HEK293 (cell line): ENCODE measurements at regions not wholly inside any gene's neighbourhood (a gene's known extent, or its start where the extent isn't known, plus 50 kb on each side); places are given as distances from the start of the nearest gene placed in this dataset.

Experiments
- CTCF ChIA-PET: fragments of 350-600 bp; formaldehyde crosslinking; extraction: SDS; loops from one replicate; lab custom pipeline; 2021; ENCODE audit warnings: antibody characterized with exemption; lab: Yijun Ruan, JAX
- POLR2A ChIA-PET: fragments of 300-600 bp; formaldehyde crosslinking; extraction: SDS; loops from one replicate; lab custom pipeline; 2020; ENCODE audit warnings: antibody characterized with exemption, inconsistent platforms; lab: Yijun Ruan, JAX
- H3K27ac ChIP-seq: fragments of 200-500 bp; sonication (Bioruptor generic); 2 replicates; pipeline ENCODE4 v1.5.1; 2014; ENCODE audit warnings: low read depth, low read length, control low read depth, inconsistent platforms; ENCODE audit errors: extremely low read depth
- H3K36me3 ChIP-seq, 2 experiments: fragments of 200-500 bp in 1 of 2; sonication (Bioruptor generic) in 1 of 2; 1 replicate in 1 of 2; 2 replicates in 1 of 2; pipeline ENCODE4 v1.5.1; 2014 to 2017; ENCODE audit warnings: inconsistent platforms in 2 of 2, low read length in 2 of 2; ENCODE audit not compliant: control insufficient read depth in 2 of 2, insufficient read depth in 1 of 2
- H3K4me1 ChIP-seq: fragments of 200-500 bp; sonication (Bioruptor generic); 2 replicates; pipeline ENCODE4 v1.5.1; 2014; ENCODE audit warnings: mild to moderate bottlenecking, low read length, inconsistent platforms; ENCODE audit not compliant: control insufficient read depth, insufficient read depth
- H3K4me3 ChIP-seq: 2 replicates; pipeline ENCODE4 v1.5.1; 2011; ENCODE audit warnings: low read depth, mild to moderate bottlenecking, control low read depth, low read length, moderate library complexity
- H3K9me3 ChIP-seq: fragments of 200-500 bp; sonication (Bioruptor generic); 2 replicates; pipeline ENCODE4 v1.5.1; 2014; ENCODE audit warnings: low read depth, low read length, inconsistent platforms; ENCODE audit not compliant: control insufficient read depth, insufficient read depth
- CTCF ChIP-seq: fragments of 450-650 bp; formaldehyde crosslinking; IDR thresholded peaks from 2 replicates; pipeline ENCODE4 v1.5.1; 2016; ENCODE audit warnings: missing biosample characterization, missing genetic modification characterization
- KLF16 ChIP-seq: fragments of 450-650 bp; formaldehyde crosslinking; IDR thresholded peaks from 2 replicates; pipeline ENCODE4 v1.5.1; 2017; ENCODE audit warnings: missing biosample characterization, missing genetic modification characterization
- KLF17 ChIP-seq: fragments of 450-650 bp; formaldehyde crosslinking; IDR thresholded peaks from 2 replicates; pipeline ENCODE4 v1.5.1; 2016; ENCODE audit warnings: missing biosample characterization, missing genetic modification characterization
- MEIS1 ChIP-seq: sonication (generic); formaldehyde crosslinking; IDR thresholded peaks from 2 replicates; pipeline ENCODE4 v1.8.1; 2022; ENCODE audit warnings: missing genetic modification reagents, mild to moderate bottlenecking, borderline replicate concordance
- PATZ1 ChIP-seq: fragments of 450-650 bp; formaldehyde crosslinking; IDR thresholded peaks from 2 replicates; pipeline ENCODE4 v1.5.1; 2016; ENCODE audit warnings: missing biosample characterization, missing genetic modification characterization
- SALL2 ChIP-seq: fragments of 450-650 bp; formaldehyde crosslinking; IDR thresholded peaks from 2 replicates; pipeline ENCODE4 v1.5.0; 2017; ENCODE audit warnings: missing biosample characterization, mild to moderate bottlenecking, missing genetic modification characterization, borderline replicate concordance
- SP7 ChIP-seq: fragments of 450-650 bp; formaldehyde crosslinking; IDR thresholded peaks from 2 replicates; pipeline ENCODE4 v1.5.1; 2016; ENCODE audit warnings: missing biosample characterization, missing genetic modification characterization
- TRIM28 ChIP-seq: IDR thresholded peaks from 2 replicates; pipeline ENCODE4 v1.6.1; 2011; ENCODE audit warnings: low read length, control low read depth, borderline replicate concordance
- YY1 ChIP-seq: fragments of 450-650 bp; formaldehyde crosslinking; IDR thresholded peaks from 2 replicates; pipeline ENCODE4 v1.5.1; 2018; ENCODE audit warnings: missing biosample characterization, missing genetic modification characterization
- YY2 ChIP-seq: fragments of 450-650 bp; formaldehyde crosslinking; IDR thresholded peaks from 2 replicates; pipeline ENCODE4 v1.5.1; 2016; ENCODE audit warnings: missing biosample characterization, missing genetic modification characterization
- ZBTB17 ChIP-seq: fragments of 450-650 bp; formaldehyde crosslinking; IDR thresholded peaks from 2 replicates; pipeline ENCODE4 v1.5.1; 2016; ENCODE audit warnings: missing biosample characterization, missing genetic modification characterization
- ZFP41 ChIP-seq: fragments of 450-650 bp; formaldehyde crosslinking; IDR thresholded peaks from 2 replicates; pipeline ENCODE4 v1.5.1; 2016; ENCODE audit warnings: missing biosample characterization, missing genetic modification characterization, borderline replicate concordance
- ZNF169 ChIP-seq: fragments of 450-650 bp; formaldehyde crosslinking; IDR thresholded peaks from 2 replicates; pipeline ENCODE4 v1.5.1; 2016; ENCODE audit warnings: missing biosample characterization, missing genetic modification characterization
- ZNF2 ChIP-seq: fragments of 450-650 bp; formaldehyde crosslinking; IDR thresholded peaks from 2 replicates; pipeline ENCODE4 v1.5.1; 2016; ENCODE audit warnings: missing biosample characterization, missing genetic modification characterization
- ZNF24 ChIP-seq: fragments of 450-650 bp; formaldehyde crosslinking; IDR thresholded peaks from 2 replicates; pipeline ENCODE4 v1.5.1; 2016; ENCODE audit warnings: missing biosample characterization, missing genetic modification characterization
- ZNF324 ChIP-seq: fragments of 450-650 bp; formaldehyde crosslinking; IDR thresholded peaks from 2 replicates; pipeline ENCODE4 v1.5.1; 2016; ENCODE audit warnings: missing biosample characterization, missing genetic modification characterization
- ZNF394 ChIP-seq: fragments of 450-650 bp; formaldehyde crosslinking; IDR thresholded peaks from 2 replicates; pipeline ENCODE4 v1.5.1; 2016; ENCODE audit warnings: missing biosample characterization, missing genetic modification characterization, mild to moderate bottlenecking, moderate library complexity, borderline replicate concordance
- ZNF600 ChIP-seq: fragments of 450-650 bp; formaldehyde crosslinking; IDR thresholded peaks from 2 replicates; pipeline ENCODE4 v1.5.1; 2016; ENCODE audit warnings: missing biosample characterization, missing genetic modification characterization
- ZNF654 ChIP-seq: fragments of 450-650 bp; formaldehyde crosslinking; IDR thresholded peaks from 2 replicates; pipeline ENCODE4 v1.5.1; 2016; ENCODE audit warnings: low read depth, missing biosample characterization, missing genetic modification characterization
- ZNF660 ChIP-seq: fragments of 450-650 bp; IDR thresholded peaks from 2 replicates; pipeline ENCODE4 v1.5.1; 2018; ENCODE audit warnings: missing biosample characterization, mild to moderate bottlenecking, missing genetic modification characterization
- ZNF701 ChIP-seq: fragments of 450-650 bp; formaldehyde crosslinking; IDR thresholded peaks from 2 replicates; pipeline ENCODE4 v1.5.1; 2016; ENCODE audit warnings: missing biosample characterization, missing genetic modification characterization
- ZNF768 ChIP-seq: fragments of 450-650 bp; formaldehyde crosslinking; IDR thresholded peaks from 2 replicates; pipeline ENCODE4 v1.5.1; 2018; ENCODE audit warnings: missing biosample characterization, mild to moderate bottlenecking, missing genetic modification characterization
- ZSCAN23 ChIP-seq: fragments of 450-650 bp; formaldehyde crosslinking; IDR thresholded peaks from 2 replicates; pipeline ENCODE4 v1.5.1; 2016; ENCODE audit warnings: missing biosample characterization, missing genetic modification characterization
- TF ChIP-seq, protein P1 (sequence below): fragments of 450-650 bp; formaldehyde crosslinking; IDR thresholded peaks from 2 replicates; pipeline ENCODE4 v1.5.1; 2017; ENCODE audit warnings: missing biosample characterization, missing genetic modification characterization

DNA sequence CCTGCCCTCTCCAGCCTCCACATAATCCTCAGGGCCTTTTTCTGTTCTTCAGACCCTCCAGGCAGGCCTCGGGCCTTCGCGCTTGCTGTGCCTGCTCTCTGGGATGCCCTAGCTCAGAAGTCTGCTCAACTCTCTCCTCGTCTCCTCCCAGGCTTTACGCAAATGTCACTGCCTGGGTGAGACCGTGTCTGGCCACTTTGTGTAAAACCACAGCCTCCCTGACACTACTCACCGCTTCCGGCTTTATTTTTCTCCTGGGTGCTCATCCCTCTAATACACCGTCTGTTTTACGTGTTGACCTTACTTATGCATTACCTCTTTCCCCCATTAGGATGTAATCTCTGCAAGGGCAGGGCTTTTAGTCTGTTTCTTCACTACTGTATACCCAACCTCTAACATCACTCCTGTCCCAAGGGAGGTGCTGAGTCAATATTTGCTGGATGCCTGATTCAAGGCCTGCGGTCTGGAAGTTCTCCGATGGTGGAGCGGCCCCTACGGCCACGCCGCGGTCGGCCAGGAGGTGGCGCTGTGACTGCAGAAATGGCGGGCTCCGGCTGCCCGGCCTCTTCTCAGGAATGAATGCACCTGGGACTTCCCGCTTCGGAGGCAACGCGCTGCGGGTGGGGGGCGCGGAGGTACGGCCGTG lies 58.2 kb upstream of the THY1 start:
- no peak overlapping the region for H3K4me3 ChIP-seq
- H3K27ac ChIP-seq, result no peak overlapping the region
- CTCF ChIA-PET, result interaction anchor here (0.5 to 1.7 kb wide), 11 partner anchors 37 to 629 kb away, joined by 3 to 8 read pairs (median 3); no protein-coding TSS in a partner anchor
- no peaks in the 10 kb centered on the region for H3K4me1 ChIP-seq
- H3K36me3 ChIP-seq, result no peaks in the 10 kb centered on the region
- POLR2A ChIA-PET, result no interaction called here
- no peaks in the 10 kb centered on the region for H3K9me3 ChIP-seq
- TF ChIP-seq TRIM28, result no peak
- no peak for TF ChIP-seq SALL2 (tag by site-specific recombination)
- no peak for TF ChIP-seq ZSCAN23 (tag by site-specific recombination)
- 0 out of 2 replicates have a peak, but pooled peaks have one; percentile 23 for TF ChIP-seq SP7 (tag by site-specific recombination)
- 0 out of 2 replicates have a peak, but pooled peaks have one; percentile 26 for TF ChIP-seq ZNF2 (tag by site-specific recombination)
- peak; percentile 80; the same call in 1 of the 2 replicates for TF ChIP-seq ZNF24 (tag by site-specific recombination)
- TF ChIP-seq ZFP41, result no peak
- TF ChIP-seq, protein P1, sequence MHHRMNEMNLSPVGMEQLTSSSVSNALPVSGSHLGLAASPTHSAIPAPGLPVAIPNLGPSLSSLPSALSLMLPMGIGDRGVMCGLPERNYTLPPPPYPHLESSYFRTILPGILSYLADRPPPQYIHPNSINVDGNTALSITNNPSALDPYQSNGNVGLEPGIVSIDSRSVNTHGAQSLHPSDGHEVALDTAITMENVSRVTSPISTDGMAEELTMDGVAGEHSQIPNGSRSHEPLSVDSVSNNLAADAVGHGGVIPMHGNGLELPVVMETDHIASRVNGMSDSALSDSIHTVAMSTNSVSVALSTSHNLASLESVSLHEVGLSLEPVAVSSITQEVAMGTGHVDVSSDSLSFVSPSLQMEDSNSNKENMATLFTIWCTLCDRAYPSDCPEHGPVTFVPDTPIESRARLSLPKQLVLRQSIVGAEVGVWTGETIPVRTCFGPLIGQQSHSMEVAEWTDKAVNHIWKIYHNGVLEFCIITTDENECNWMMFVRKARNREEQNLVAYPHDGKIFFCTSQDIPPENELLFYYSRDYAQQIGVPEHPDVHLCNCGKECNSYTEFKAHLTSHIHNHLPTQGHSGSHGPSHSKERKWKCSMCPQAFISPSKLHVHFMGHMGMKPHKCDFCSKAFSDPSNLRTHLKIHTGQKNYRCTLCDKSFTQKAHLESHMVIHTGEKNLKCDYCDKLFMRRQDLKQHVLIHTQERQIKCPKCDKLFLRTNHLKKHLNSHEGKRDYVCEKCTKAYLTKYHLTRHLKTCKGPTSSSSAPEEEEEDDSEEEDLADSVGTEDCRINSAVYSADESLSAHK, result peak; percentile 59; the same call in 1 of the 2 replicates
- peak; percentile 77 for TF ChIP-seq ZBTB17 (tag by site-specific recombination)
- TF ChIP-seq YY1, result peak; percentile 47; the same call in 1 of the 2 replicates
- TF ChIP-seq YY2 (tag by site-specific recombination), result peak; percentile 66
- peak; percentile 34; the same call in 1 of the 2 replicates for TF ChIP-seq ZNF600 (tag by site-specific recombination)
- no peak for TF ChIP-seq ZNF701
- peak; percentile 25; the same call in 1 of the 2 replicates for TF ChIP-seq ZNF394 (tag by site-specific recombination)
- TF ChIP-seq CTCF (tag by site-specific recombination), result peak; percentile 82
- no peak for TF ChIP-seq MEIS1 (CRISPR knock-in tag)
- TF ChIP-seq KLF16 (tag by site-specific recombination), result no peak
- peak; percentile 47; the same call in 1 of the 2 replicates for TF ChIP-seq ZNF324
- TF ChIP-seq PATZ1 (tag by site-specific recombination), result no peak
- peak; percentile 93 for TF ChIP-seq ZNF654
- TF ChIP-seq ZNF169 (tag by site-specific recombination), result no peak
- TF ChIP-seq ZNF768 (tag by site-specific recombination), result no peak
- TF ChIP-seq KLF17 (tag by site-specific recombination), result peak; percentile 82
- TF ChIP-seq ZNF660 (tag by site-specific recombination), result peak; percentile 71; the same call in 1 of the 2 replicates
- TF ChIP-seq, all 188 proteins: peak for 14
